Loucy (cell line): ENCODE measurements at regions not wholly inside any gene's neighbourhood (a gene's known extent, or its start where the extent isn't known, plus 50 kb on each side); places are given as distances from the start of the nearest gene placed in this dataset.

ENCODE experiments used
- H2AFZ ChIP-seq: fragments of 200-600 bp; sonication (generic); 2 replicates; pipeline ENCODE4 v1.6.0; 2016; ENCODE audit warnings: antibody characterized with exemption, mild to moderate bottlenecking, low read length, moderate library complexity
- H3F3A ChIP-seq: fragments of 200-600 bp; 2 replicates; pipeline ENCODE4 v1.6.0; 2016; ENCODE audit warnings: antibody characterized with exemption, low read depth, mild to moderate bottlenecking
- H3K27me3 ChIP-seq: fragments of 200-600 bp; sonication (generic); 2 replicates; pipeline ENCODE4 v1.6.1; 2014; ENCODE audit warnings: low read length, mild to moderate bottlenecking; ENCODE audit not compliant: insufficient read depth, poor library complexity, severe bottlenecking
- H3K36me3 ChIP-seq: fragments of 200-600 bp; sonication (generic); 2 replicates; pipeline ENCODE4 v1.6.1; 2016; ENCODE audit warnings: low read length; ENCODE audit not compliant: insufficient read depth
- H3K4me1 ChIP-seq: fragments of 200-600 bp; sonication (generic); 2 replicates; pipeline ENCODE4 v1.5.1; 2014; ENCODE audit warnings: low read length, mild to moderate bottlenecking; ENCODE audit not compliant: insufficient read depth, poor library complexity, severe bottlenecking
- H3K4me2 ChIP-seq: fragments of 200-600 bp; sonication (generic); 2 replicates; pipeline ENCODE4 v1.6.0; 2014; ENCODE audit warnings: antibody characterized with exemption, low read length, low read depth, mild to moderate bottlenecking; ENCODE audit not compliant: poor library complexity, severe bottlenecking
- H3K4me3 ChIP-seq: fragments of 200-600 bp; sonication (generic); 2 replicates; pipeline ENCODE4 v1.5.1; 2014; ENCODE audit warnings: low read length, mild to moderate bottlenecking, mixed read lengths; ENCODE audit not compliant: poor library complexity, severe bottlenecking
- H3K79me2 ChIP-seq: fragments of 200-600 bp; sonication (generic); 2 replicates; pipeline ENCODE4 v1.6.1; 2014; ENCODE audit warnings: low read length; ENCODE audit not compliant: insufficient read depth
- H3K9ac ChIP-seq: fragments of 200-600 bp; sonication (generic); 2 replicates; pipeline ENCODE4 v1.6.0; 2014; ENCODE audit warnings: mild to moderate bottlenecking, low read depth, low read length, moderate library complexity; ENCODE audit not compliant: poor library complexity, severe bottlenecking
- H3K9me2 ChIP-seq: fragments of 200-600 bp; sonication (generic); replicated peaks from 2 replicates; pipeline ENCODE4 v1.6.1; 2016; ENCODE audit warnings: low read depth, low read length, mixed read lengths
- H3K9me3 ChIP-seq: fragments of 200-600 bp; sonication (generic); 2 replicates; pipeline ENCODE4 v1.6.1; 2014; ENCODE audit warnings: mild to moderate bottlenecking, antibody characterized with exemption, low read length, low read depth; ENCODE audit not compliant: insufficient read depth
- H4K20me1 ChIP-seq: fragments of 200-600 bp; sonication (generic); 2 replicates; pipeline ENCODE4 v1.6.0; 2014; ENCODE audit warnings: antibody characterized with exemption, low read length, mild to moderate bottlenecking; ENCODE audit not compliant: insufficient read depth, poor library complexity, severe bottlenecking
- EZH2phosphoT487 ChIP-seq: fragments of 200-600 bp; IDR thresholded peaks from 2 replicates; pipeline ENCODE4 v1.6.1; 2018; ENCODE audit warnings: antibody characterized with exemption, mild to moderate bottlenecking, moderate library complexity, borderline replicate concordance
- TF ChIP-seq, protein P1 (sequence below): fragments of 200-600 bp; sonication (generic); conservative IDR thresholded peaks from 2 replicates; pipeline ENCODE4 v1.5.1; 2014; ENCODE audit warnings: mild to moderate bottlenecking, antibody characterized with exemption, low read length

DNA sequence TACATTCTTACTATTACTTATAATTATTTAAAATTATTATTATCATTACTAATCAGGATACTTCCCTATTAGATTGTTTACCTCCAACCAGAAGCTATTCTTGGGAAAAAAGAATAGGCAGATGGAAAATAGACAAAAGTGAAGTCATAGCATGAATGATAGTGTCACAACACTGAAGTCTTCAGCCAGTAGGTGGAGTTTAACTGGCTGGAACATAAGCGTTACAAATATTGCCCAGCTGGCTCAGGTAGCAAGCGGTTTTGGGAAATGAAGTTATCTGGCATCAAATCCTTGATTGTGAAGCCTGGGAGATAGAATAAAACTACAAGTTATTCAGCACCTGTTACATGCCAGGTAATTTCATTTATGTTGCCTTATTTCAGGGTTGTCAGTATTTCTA lies 762.9 kb downstream of the C12orf50 start:
- H2AFZ ChIP-seq, result no peak overlapping the region
- no peaks in the 10 kb centered on the region for H3F3A ChIP-seq
- H3K9me2 ChIP-seq, result no peaks in the 10 kb centered on the region
- H3K36me3 ChIP-seq, result no peaks in the 10 kb centered on the region
- H3K4me2 ChIP-seq, result no peak overlapping the region
- TF ChIP-seq, protein P1, sequence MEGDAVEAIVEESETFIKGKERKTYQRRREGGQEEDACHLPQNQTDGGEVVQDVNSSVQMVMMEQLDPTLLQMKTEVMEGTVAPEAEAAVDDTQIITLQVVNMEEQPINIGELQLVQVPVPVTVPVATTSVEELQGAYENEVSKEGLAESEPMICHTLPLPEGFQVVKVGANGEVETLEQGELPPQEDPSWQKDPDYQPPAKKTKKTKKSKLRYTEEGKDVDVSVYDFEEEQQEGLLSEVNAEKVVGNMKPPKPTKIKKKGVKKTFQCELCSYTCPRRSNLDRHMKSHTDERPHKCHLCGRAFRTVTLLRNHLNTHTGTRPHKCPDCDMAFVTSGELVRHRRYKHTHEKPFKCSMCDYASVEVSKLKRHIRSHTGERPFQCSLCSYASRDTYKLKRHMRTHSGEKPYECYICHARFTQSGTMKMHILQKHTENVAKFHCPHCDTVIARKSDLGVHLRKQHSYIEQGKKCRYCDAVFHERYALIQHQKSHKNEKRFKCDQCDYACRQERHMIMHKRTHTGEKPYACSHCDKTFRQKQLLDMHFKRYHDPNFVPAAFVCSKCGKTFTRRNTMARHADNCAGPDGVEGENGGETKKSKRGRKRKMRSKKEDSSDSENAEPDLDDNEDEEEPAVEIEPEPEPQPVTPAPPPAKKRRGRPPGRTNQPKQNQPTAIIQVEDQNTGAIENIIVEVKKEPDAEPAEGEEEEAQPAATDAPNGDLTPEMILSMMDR, result 0 out of 2 replicates have a peak, but pooled peaks have one; percentile 22
- TF ChIP-seq EZH2phosphoT487, result no peak
- no peaks in the 10 kb centered on the region for H3K9me3 ChIP-seq
- H3K4me3 ChIP-seq, result no peak overlapping the region
- H3K4me1 ChIP-seq, result no peaks in the 10 kb centered on the region
- H3K79me2 ChIP-seq, result no peaks in the 10 kb centered on the region
- no peaks in the 10 kb centered on the region for H3K27me3 ChIP-seq
- H4K20me1 ChIP-seq, result no peaks in the 10 kb centered on the region
- H3K9ac ChIP-seq, result no peak overlapping the region

DNA sequence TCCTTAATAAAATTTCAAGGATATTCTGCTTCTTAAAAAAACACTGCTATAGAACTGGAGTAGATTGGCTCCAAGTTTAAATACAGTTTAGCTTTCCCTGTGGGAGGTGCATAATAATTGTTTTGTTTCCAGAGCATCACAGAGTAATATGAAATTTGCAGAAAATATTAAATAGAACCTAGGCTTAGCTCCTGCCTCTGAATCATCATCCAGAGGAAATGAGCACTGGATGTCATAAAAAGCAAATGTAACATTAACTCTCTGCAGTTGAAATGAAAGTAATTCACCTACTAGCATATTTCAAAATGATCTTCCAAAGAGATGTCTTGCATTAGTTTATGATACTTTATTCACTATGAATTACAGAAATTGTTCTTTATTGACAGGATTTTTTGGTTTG lies 769.8 kb downstream of the C12orf50 start:
- Histone ChIP-seq H2AFZ (no peak overlapping the region), H3K9ac (no peak overlapping the region), H3K79me2 (no peaks in the 10 kb centered on the region), H3K36me3 (no peaks in the 10 kb centered on the region), H3F3A (no peaks in the 10 kb centered on the region), H3K27me3 (no peaks in the 10 kb centered on the region), H3K9me3 (no peaks in the 10 kb centered on the region), H3K4me1 (no peaks in the 10 kb centered on the region), H4K20me1 (no peaks in the 10 kb centered on the region), H3K4me2 (no peak overlapping the region), H3K9me2 (no peaks in the 10 kb centered on the region), H3K4me3 (no peak overlapping the region)
- TF ChIP-seq, protein P1, result no peak
- TF ChIP-seq EZH2phosphoT487, result no peak

DNA sequence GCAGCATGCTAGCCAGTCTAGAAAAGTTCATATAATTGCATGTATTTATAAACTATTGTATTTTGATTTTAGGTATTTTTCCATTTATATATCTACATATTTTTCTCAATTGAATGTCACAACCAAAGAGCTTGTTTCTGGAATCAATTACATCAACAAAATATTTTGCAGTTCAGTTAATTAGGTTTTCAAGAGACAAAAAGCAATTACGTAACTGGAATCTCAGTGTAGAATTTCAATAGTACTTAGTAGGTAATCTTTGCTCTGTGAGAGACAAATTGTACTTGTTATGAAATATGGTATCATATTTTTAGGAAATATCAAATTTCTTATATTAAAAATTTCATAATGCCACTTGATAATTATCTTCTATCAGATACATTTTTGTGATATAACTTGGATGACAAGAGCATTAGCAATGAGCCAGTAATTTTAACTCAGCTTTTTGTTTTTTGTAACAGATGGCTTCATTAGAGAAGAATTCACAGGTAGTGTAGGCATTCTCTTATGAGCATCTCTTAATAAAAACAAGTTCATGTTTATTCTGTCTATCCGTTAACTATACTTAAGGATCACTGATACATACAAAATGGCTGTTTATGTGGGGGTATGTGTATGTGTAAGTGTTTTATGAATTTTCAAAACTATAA lies 774.7 kb downstream of the C12orf50 start:
- no peaks in the 10 kb centered on the region for H3K9me3 ChIP-seq
- no peaks in the 10 kb centered on the region for H3K27me3 ChIP-seq
- H3K9ac ChIP-seq, result no peak overlapping the region
- no peaks in the 10 kb centered on the region for H4K20me1 ChIP-seq
- no peak overlapping the region for H2AFZ ChIP-seq
- no peaks in the 10 kb centered on the region for H3F3A ChIP-seq
- TF ChIP-seq EZH2phosphoT487, result no peak
- TF ChIP-seq, protein P1, result no peak
- H3K4me2 ChIP-seq, result no peak overlapping the region
- no peaks in the 10 kb centered on the region for H3K4me1 ChIP-seq
- no peaks in the 10 kb centered on the region for H3K9me2 ChIP-seq
- H3K36me3 ChIP-seq, result no peaks in the 10 kb centered on the region
- H3K4me3 ChIP-seq, result no peak overlapping the region
- no peaks in the 10 kb centered on the region for H3K79me2 ChIP-seq
